HPDE6-E6E7 (cell line): ENCODE measurements at regions not wholly inside any gene's neighbourhood (a gene's known extent, or its start where the extent isn't known, plus 50 kb on each side); places are given as distances from the start of the nearest gene placed in this dataset.
A peak's percentile ranks its signal among the peaks of the same experiment; 100 is the strongest.

Experiments
- DNase-seq: peaks from one replicate; pipeline ENCODE4 v3.0.0; 2011; ENCODE audit warnings: missing footprints; ENCODE audit errors: extremely low spot score

DNA sequence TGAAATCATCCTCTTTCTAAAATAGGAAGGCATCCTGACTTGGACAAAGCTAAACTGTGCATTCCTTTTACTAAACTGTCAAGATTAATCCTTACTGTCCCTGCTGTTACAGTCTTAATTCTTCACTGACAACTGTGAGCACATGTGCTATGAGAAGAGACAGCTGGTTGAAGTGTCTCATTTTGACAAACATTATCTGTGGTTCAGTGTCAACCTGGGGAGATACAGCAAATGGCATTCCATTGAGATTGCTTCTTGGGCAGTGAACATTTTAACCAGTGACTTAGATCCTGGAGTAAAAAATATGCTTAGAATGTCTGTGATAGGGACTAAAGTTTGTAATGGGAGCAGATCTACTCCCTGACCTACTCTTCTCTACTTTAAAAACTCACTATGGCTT, 552.6 kb upstream of the ATP2B1 start:
- no peak for DNase-seq

- DNase-seq, result no peak
These were observed 551.5 kb upstream of the ATP2B1 start for GRCh38 chr12:90260136-90260535.

DNA sequence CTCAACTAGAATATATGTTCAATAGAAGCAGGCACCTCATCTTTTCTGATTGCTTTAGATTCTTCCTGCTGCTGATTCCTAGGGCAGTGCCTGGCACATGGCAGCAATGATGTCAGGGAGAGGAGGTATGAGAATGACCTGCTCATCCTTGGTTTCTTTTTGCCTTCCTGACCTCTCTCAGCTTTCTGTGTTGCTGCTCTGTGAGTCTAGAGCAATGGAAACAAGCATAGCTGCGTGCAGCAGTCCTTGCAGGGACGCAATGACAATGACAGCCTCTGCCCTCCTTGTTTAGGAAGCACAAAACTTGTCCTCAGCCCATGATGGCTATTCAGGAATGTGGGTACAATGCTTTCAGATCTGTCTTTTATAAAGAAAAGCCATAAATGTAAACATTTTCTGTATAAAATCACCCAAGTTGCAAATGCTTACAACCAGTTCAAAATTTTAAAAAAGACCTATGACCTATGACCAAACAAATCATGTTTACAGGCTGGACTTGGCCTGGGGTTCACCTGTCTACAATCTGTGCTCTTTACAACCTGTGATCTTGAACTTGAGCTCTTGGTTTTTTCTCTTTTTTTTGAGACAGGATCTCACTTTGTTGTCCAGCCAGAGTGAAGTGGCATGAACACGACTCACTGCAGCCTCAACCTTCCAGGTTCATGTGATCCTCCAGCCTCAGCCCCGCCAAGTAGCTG, 549.4 kb upstream of the ATP2B1 start:
- no peak for DNase-seq

DNA sequence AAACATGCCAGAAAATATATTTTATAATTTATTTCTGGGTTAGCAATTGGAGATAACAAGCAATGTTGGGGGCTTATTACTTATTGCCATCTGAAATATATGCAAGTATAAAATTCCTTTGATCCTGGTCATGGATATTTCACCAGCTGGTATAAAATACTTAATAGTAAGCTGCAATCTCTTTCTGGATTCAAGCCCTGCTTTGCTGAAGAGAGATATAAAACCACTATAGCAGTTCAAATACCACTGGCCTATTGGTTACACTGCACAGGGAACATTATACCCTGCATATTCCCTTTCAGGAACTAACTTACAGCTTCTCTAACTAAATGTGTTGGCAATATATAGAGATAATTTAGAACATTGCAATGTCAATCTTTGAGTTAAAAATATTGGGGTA, 546.2 kb upstream of the ATP2B1 start:
- no peak for DNase-seq

GRCh38 chr12:90253674-90254181, 545.1 kb upstream of the ATP2B1 start:
- peak; percentile 95 for DNase-seq

- no peak for DNase-seq
These were observed 544.5 kb upstream of the ATP2B1 start for GRCh38 chr12:90253136-90253535.

DNA sequence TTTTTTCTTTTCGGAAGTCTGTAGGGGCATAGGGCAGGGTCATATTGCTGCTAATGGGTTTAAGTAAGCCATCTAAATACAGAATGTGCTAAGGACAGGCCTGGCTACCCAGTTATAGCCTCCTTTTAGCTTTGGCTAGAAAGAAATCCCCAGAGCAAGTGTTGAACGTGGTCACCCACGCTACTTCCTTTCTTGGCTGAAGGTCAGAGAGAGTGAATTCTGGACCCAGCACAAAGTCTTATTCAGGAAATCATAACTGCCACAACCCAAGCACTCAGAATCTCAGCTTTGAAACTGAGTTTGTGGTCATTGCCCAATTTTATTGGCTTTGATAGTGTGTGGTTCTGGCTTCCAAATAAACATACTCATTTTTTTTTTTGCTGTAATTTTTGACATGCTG, 542.1 kb upstream of the ATP2B1 start:
- DNase-seq, result no peak

DNA sequence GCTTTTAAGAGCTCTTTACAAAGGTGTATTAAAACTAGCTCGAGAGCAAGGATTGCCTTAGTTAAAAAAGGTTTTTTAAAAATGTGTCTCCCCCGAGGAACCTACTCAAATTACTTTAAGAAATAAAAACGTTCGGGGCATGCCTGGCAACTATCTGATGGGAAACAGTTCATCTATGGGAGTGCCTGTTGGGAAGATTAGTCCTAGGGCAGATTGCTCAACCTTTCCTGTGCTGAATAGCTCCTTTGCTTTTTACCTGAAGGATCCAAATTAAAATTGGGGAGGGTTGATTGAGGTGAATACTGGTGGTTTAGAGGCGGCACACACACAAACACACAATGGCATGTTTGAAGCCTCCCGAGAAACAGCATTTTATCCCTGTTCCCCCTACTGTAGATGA, 541.4 kb upstream of the ATP2B1 start:
- no peak for DNase-seq

DNA sequence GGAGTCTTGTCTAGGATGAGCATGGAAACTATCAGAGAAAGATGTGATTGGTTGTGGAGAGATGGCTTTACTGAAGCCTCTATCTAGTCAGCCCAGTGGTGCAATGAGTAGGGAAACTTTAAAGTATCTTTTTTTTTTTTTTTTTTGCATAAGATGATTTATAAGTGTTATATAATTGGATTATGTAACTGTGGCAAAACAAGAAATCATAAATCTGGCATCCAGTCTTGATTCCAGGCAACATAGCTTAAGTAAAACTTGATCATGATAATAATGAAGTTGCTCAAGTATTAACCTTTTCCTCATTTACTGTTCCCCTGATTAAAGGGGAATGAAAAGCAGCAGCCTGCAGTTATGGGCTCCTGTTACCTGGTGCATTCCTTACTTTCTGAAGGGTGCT, 538.0 kb upstream of the ATP2B1 start:
- no peak for DNase-seq

- no peak for DNase-seq
These were observed 536.8 kb upstream of the ATP2B1 start for GRCh38 chr12:90245391-90245790.

GRCh38 chr12:90244232-90244631, 535.6 kb upstream of the ATP2B1 start:
- DNase-seq, result no peak

DNA sequence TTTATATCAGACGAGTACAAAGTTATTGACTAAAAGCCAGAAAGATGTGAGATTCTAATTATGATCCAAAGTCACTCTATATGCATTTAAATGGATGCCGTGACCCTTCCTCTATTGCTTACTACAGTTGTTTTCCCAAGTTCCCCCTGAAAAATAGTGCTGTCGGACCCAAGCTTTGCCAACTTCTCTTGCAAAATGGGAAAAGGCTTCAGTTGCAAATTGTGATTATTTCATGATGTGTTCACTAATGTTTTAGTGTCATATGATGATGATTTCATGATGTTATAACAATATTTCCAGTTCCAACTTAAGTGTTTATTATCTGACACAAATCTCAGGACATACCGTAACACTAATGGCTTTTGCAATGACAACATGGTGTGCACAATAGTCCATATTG, 534.6 kb upstream of the ATP2B1 start:
- DNase-seq, result no peak

- DNase-seq, result no peak
These were observed 531.2 kb upstream of the ATP2B1 start for GRCh38 chr12:90239732-90240260.

DNA sequence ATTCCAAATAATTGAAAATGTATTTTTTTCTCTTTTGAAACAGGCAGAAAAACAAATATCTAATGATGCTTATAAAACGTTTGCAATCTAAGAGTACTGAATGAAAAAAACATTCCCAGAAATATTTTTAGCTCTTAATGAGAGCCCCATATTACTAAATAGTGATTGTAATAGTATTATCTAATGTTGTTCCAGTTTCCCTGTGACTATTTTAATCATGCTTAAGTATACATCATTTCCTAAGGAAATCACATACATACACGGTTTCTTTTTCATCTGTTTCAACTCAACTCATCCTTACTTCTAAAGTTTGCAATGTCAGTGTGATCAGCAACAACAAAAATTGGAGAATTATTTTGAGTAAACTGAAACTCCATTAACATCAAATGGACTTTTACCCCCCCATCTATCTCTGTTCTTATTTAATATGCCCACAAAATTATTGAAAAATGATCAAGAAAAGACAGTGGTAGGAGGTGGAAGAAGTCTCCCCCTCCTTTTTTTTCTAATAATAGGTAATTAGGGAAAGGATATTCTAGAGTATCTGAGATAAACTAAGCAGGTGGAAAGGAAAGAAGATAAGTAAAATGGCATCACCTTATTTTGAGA, 530.1 kb upstream of the ATP2B1 start:
- DNase-seq, result no peak

DNA sequence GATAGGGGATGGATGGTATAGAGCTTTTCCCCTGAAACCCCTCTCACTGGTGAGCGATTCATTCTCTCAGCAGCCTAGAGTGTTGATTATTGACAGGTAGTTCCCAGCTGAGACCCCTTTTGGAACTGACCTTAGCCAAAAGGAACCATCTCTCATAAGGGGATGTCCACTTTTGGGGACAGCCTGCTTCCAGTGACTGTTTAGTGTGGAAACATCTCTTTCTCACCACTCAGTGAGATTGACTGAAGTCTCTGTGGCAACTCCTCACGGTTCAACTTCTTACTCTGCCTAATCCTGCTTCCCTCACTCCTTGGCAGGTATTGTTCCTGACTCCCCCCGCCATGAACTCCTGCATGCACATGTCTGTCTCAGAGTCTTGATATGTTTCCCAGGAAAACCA, 529.2 kb upstream of the ATP2B1 start:
- DNase-seq, result no peak

DNA sequence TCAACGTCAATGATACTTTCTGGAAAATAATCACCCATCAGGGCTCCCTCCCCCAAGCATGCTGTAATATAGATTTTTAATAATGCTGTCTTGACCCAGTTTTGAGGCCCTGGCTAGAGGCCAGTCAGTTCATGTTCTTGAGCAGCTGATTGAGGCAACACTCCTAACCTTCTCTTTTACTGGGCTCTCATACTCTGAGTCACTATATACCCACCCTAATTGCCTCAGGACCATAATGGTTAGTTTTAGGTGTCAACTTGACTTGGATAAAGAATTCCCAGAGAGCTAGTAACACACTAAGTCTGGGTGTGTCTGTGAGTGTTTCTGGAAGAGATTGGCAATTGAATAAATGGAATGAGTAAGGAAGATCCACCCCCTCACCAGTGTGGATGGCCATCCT, 527.0 kb upstream of the ATP2B1 start:
- peak; percentile 44 for DNase-seq

GRCh38 chr12:90234472-90234871, 525.8 kb upstream of the ATP2B1 start:
- no peak for DNase-seq

GRCh38 chr12:90233168-90234100, 524.8 kb upstream of the ATP2B1 start:
- no peak for DNase-seq

DNA sequence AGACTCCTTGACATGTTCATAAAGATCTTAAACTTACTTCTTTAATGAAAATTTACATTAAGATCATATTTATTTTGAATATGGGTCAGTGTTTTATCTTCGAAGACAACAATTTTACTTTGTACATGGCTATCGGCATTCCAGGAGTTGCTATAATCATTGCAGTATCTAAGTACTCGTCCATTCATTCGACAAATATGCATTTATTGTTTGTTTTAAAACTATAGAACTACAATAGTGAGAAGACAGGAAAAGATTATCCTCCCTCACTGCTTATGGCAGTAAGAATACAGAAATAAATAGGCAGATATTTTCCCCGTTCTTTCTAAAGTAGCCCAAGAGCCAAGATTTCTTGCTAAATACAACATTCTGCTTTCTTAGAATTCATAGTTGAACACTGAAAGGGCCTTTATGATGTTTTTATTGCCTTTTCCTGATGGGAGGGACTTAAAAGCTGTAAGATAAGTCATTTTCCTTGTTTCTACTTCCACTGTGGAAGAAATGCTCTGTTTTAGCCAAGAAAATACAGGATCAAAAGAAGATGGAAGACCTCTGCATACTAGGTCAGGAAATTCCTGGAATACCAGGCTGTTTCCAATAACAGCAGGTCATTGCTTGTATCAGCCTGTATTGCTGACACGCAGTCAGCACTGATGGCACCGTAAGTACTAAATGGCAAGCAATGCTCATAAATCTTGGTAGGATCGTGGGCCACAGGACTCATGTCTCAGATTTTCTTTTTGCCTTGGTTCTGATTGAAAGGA, 521.0 kb upstream of the ATP2B1 start:
- DNase-seq, result no peak

DNA sequence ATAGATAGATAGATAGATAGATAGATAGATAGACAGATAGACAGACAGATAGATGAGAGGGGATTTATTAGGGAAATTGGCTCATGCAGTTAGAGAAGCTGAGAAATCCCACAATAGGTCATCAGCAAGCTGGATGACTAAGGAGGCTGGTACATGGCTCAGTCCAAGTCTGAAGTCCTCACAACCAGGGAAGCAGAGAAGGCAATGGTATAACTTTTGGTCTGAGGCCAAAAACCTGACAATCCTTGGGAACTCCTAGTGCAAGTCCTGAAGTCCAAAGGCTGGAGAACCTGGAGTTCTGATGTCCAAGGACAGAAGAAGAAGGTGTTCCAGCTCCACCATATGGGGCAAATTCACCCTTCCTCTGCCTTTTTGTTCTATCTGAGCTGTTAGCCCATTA, 517.6 kb upstream of the ATP2B1 start:
- DNase-seq, result no peak

DNA sequence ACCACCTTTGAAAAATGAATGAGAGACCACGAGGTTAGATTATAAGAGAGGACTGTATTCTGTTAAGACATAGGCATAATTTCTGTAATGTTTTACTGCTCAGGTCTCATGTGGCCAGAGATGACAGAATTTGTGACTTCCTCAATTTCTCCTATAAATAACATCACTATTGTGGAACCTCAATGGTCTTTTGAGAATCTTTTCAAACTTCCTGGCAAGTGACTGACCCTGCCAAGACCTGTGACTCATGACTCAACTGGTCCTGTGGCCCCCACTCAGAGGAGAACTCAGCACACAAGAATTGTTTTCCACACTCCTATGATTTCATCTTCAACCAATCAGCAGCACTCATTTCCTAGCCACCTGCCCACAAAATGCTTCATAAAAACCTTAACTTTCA, 508.2 kb upstream of the ATP2B1 start:
- DNase-seq, result no peak
